HG02678 (cell line): ENCODE measurements at regions not wholly inside any gene's neighbourhood (a gene's known extent, or its start where the extent isn't known, plus 50 kb on each side); places are given as distances from the start of the nearest gene placed in this dataset.
A peak's percentile ranks its signal among the peaks of the same experiment; 100 is the strongest.

Experiments used
- ATAC-seq: cut with Tn5 transposase; IDR thresholded peaks from one replicate; pipeline ENCODE4 v1.9.1; 2021; ENCODE audit warnings: mild to moderate bottlenecking, moderate library complexity; ENCODE audit not compliant: unreplicated experiment

DNA sequence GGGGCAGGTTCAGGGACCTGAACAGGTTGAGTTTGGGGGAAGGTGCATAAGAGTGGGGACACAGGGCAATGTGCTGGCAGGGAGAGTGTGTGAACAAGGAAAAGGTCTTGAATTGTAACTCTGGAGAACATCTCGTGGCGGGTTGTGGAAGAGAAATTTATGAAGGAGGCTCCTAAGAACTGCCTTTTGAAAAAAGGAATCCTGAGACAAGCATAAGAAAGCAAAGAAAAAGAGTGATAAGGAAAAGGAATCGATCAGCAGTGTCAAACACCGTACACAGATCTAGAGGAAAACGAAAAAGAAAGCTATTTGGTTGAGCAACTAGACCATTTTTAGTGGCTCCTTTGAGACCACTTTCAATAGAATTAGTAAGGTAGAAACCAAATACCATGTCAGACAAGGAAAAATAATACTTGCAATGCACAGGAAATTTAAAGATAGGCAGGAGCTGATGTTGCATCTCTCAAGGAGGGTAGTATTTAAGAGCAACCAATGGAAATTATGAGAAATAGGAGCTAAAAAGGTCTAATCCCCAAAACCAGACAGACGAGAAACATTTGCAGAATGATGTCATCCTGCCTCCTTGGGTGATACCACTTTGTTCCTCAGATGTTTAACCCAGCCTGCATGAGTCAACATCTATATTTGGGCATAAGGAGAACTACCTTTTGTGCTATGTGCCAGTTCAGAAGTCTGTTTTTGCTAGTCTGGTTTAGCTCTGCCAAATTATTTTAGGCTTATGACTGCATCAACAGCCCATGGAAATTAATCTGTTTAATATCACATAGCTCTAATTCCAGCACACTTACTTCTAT, 64.5 kb upstream of the STK38L start:
- ATAC-seq = peak; percentile 89

DNA sequence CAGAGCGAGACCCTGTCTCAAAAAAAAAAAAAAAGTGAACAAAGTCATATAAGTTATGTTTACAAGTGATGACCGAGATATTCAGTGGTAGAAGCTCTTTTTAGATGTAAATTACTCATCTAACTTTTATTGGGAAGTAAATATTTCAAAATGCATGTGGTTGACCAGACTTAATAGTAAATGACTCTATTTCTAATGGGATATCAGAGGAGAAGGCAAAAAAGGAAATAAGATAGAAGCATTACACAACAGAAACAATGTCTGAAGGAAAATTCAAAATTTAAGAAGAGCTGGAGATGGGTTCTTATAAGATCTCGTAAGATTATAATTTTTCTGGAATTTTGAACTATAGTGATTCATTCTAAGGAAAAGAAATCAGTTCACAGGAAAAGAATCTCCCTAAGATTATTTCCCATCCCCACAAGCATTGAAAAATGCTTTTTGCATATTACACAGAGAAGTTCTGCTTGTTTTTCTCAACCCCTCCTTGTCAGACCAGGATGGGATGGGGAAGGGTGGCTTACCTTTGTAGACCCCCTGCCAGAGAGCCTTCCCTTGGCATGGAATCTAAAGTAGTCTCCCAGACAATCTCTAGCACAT, 63.1 kb upstream of the STK38L start:
- ATAC-seq = no peak

- no peak for ATAC-seq
Measured at GRCh38 chr12:27183342-27183741, 60.7 kb upstream of the STK38L start.

DNA sequence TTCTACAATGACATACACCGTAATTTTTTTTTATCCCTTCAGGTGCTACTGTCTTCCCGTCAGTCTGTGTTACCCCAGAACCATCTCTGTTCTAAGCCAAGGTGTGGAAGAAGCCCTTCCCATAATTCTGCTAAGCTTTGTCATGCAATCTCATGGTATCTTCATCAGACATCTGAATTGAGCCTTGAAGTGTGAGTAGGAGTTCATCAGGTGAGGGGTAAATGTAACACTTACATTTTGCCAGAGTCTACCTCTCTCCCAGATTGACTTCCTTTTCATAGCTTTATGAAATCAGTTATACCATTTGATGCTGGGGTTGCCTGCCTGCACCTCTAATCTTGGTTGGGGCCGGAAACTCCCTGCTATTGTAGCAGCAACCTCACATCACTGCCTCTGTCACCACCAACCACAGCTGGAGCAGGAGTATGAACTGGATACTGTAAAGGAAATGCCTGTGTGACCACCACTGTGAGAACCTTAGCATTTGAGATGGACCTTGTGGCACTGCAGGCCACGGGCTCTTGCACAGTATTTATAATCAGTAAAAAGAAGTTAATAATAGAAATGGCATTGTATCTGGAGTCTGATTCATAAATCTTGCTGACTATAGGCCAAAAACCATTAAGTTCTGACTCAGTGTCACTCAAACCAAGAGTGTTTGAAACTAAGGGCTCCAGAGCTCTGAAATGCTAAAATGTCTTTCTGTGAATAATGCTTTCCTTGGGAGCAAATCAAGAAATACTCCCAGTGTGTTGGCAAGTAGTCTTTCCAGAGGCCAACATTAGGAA, 58.7 kb upstream of the STK38L start:
- ATAC-seq = peak; percentile 89

DNA sequence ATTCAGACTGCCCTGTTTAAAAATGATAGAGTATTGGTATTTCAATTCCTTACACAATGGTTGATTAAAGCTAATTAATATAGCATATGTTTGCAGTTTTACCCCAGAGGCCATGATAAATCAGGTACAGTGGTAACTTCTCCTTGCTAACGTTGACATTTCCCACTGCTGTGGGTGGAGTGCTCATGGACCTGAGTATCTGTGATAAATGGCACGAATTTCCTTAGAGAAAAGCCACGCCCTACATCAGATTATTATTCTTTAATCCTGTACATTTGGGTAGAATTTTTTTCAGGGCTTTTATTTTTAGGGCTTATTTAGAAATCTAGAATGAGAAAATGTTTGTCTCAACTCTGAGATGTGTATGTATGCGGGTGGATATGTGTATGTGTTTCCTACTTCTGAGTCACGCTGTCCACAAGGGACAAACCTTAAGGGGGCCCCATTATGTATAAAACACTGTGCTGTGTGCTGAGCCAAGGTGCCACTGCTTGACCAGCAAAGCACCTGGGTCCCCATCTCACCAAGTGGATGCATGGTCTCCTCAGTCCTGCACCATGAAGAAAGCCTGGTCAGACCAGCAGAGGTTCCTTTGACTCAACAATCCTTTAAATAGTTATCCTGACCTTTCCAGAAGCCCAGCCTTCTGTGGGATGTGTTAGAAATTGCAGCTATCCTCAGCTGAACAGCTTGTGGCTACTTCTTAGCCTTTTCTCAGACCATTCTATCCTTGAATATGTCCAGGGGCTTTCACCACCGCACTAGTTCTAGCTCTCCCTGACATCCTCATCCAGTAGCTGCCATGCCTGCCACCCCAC, 57.9 kb upstream of the STK38L start:
- ATAC-seq = no peak

- ATAC-seq = no peak
Measured at GRCh38 chr12:27187697-27188096, 56.4 kb upstream of the STK38L start.

DNA sequence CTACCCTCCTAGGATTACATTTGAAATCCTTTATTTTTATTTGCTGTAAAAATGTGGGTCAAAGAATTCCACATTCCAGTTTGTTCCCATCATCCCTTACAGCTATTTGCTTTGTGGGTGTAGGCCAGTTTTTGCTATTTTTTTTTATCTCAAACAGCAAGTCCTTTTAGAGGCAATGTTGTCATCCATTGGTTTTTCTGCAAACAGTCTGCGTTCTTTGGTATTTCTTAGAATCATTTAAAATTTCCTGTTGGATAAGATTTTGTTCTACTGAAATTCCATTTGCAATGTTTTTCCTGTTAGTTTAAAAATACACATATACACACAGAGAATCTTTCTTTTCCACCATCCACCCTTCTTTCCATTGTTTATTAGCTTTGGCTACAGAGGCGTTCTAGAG, 53.3 kb upstream of the STK38L start:
- ATAC-seq = no peak

- ATAC-seq = no peak
Measured at GRCh38 chr12:27191531-27191930, 52.6 kb upstream of the STK38L start.

DNA sequence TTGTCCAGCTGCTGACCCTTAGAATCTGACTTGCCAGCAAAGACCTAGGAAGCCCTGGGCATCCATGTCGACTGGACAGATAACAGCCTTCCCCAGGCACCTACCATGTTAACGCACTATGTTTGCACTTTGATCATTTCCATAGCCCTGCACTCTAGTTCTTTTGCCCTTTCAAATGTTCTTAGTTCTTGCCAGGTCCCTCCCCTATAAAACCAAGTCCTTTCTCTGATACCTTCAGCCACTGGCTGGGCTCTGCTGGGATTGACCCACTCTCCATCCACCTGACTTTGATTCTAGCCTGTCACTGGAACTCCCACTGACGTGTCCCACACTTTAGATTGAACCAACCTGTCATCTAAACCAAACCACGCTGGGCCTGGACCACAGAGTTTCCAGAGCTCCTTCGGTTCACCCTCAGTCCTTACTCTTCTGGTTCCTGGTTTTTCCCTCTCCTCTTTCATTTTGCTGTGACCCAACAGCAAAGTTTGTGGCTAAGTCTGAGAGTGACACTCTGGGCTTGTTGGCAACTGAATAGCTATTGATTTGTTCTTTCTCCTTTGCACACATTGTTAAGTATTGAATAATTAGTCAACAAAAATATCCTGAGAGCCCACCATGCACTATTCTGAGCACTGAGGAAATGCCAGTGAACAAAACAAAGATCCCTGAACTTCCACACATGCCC, 51.8 kb upstream of the STK38L start:
- ATAC-seq = no peak

DNA sequence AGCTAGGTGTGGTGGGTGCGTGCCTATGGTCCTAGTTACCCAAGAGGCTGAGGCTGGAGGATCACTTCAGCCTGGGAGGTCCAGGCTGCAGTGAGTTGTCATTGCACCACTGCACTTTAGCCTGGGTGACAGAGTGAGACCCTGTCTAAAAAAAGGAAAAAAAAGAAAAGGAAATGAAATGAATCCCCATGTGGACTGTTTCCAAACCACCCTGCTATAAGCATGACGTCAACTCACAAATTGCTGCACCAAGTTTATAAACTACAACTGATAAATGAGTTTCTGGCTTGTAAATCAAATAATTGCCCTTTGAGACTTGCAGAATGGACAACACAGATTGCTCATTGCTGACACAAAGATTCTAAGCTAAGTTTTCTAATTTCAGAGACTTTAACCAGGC, 51.0 kb upstream of the STK38L start:
- ATAC-seq = no peak

GRCh38 chr12:27193854-27194544, 50.1 kb upstream of the STK38L start:
- ATAC-seq = no peak
